Osteoblast (primary cell): ENCODE measurements at regions not wholly inside any gene's neighbourhood (a gene's known extent, or its start where the extent isn't known, plus 50 kb on each side); places are given as distances from the start of the nearest gene placed in this dataset.

ENCODE experiments used
- DNase-seq: peaks from one replicate; pipeline ENCODE4 v3.0.0; 2011; ENCODE audit warnings: low spot score, mixed read lengths; ENCODE audit not compliant: insufficient read length; ENCODE audit errors: missing footprints
- H2AFZ ChIP-seq: 2 replicates; pipeline ENCODE4 v1.6.0; 2011; ENCODE audit warnings: mild to moderate bottlenecking, low read length
- H3K27ac ChIP-seq: 2 replicates; pipeline ENCODE4 v1.5.1; 2011; ENCODE audit warnings: mild to moderate bottlenecking, low read depth, low read length, moderate library complexity
- H3K27me3 ChIP-seq: 2 replicates; pipeline ENCODE4 v1.6.0; 2012; ENCODE audit warnings: mild to moderate bottlenecking, control low read depth, inconsistent platforms, low read length, moderate library complexity; ENCODE audit not compliant: insufficient read depth
- H3K36me3 ChIP-seq: 2 replicates; pipeline ENCODE4 v1.5.1; 2011; ENCODE audit warnings: mild to moderate bottlenecking, low read length, control low read depth, moderate library complexity; ENCODE audit not compliant: insufficient read depth
- H3K4me1 ChIP-seq: 2 replicates; pipeline ENCODE4 v1.5.1; 2011; ENCODE audit warnings: mild to moderate bottlenecking, low read length, control low read depth, moderate library complexity; ENCODE audit not compliant: insufficient read depth
- H3K4me2 ChIP-seq: 2 replicates; pipeline ENCODE4 v1.6.0; 2011; ENCODE audit warnings: mild to moderate bottlenecking, low read length; ENCODE audit not compliant: insufficient read depth
- H3K4me3 ChIP-seq: fragments of 200-600 bp; sonication (generic); 3 replicates; pipeline ENCODE4 v1.5.1; 2012; ENCODE audit warnings: mild to moderate bottlenecking, low read length, inconsistent platforms; ENCODE audit not compliant: insufficient read depth
- H3K79me2 ChIP-seq: 2 replicates; pipeline ENCODE4 v1.6.0; 2012; ENCODE audit warnings: mild to moderate bottlenecking, low read length, control low read depth, inconsistent platforms; ENCODE audit not compliant: insufficient read depth
- H3K9me3 ChIP-seq: 2 replicates; pipeline ENCODE4 v1.5.1; 2011; ENCODE audit warnings: low read depth, low read length, control low read depth
- H4K20me1 ChIP-seq: 2 replicates; pipeline ENCODE4 v1.6.0; 2012; ENCODE audit warnings: mild to moderate bottlenecking, low read length, control low read depth; ENCODE audit not compliant: insufficient read depth
- TF ChIP-seq, protein P1 (sequence below): IDR thresholded peaks from 2 replicates; pipeline ENCODE4 v1.5.1; 2011; ENCODE audit warnings: mild to moderate bottlenecking, low read depth, low read length, moderate library complexity; ENCODE audit errors: extremely low read depth

- Histone ChIP-seq H3K4me3 (no peak overlapping the region), H3K27me3 (no peaks in the 10 kb centered on the region), H3K36me3 (no peaks in the 10 kb centered on the region), H3K27ac (no peak overlapping the region), H3K9me3 (peaks cover 3% of the 10 kb centered on the region), H3K79me2 (no peaks in the 10 kb centered on the region), H3K4me2 (no peak overlapping the region), H2AFZ (no peak overlapping the region), H4K20me1 (no peaks in the 10 kb centered on the region), H3K4me1 (no peaks in the 10 kb centered on the region)
- DNase-seq, result no peak
- TF ChIP-seq, protein P1, sequence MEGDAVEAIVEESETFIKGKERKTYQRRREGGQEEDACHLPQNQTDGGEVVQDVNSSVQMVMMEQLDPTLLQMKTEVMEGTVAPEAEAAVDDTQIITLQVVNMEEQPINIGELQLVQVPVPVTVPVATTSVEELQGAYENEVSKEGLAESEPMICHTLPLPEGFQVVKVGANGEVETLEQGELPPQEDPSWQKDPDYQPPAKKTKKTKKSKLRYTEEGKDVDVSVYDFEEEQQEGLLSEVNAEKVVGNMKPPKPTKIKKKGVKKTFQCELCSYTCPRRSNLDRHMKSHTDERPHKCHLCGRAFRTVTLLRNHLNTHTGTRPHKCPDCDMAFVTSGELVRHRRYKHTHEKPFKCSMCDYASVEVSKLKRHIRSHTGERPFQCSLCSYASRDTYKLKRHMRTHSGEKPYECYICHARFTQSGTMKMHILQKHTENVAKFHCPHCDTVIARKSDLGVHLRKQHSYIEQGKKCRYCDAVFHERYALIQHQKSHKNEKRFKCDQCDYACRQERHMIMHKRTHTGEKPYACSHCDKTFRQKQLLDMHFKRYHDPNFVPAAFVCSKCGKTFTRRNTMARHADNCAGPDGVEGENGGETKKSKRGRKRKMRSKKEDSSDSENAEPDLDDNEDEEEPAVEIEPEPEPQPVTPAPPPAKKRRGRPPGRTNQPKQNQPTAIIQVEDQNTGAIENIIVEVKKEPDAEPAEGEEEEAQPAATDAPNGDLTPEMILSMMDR, result no peak
Measured at GRCh38 chr5:4627131-4627530, 513.0 kb upstream of the ADAMTS16 start.

DNA sequence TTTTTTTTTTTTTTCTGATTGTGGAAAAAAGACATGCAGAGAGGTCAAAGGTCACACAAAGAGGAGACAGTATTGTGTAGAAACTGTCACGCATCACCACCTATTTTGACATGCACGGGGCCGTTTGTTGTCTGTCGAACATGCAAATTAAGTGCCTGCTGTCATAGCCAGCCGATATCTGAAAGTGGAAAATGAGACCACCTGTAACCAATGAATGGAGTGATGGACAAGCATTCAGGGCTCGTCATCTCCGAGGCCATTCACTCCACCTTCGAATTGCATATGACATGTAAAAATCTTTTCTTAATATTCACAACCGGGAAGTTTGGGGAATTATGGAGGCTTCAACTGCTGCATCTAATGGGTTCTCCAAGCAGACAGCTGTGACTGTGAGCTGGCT, 512.2 kb upstream of the ADAMTS16 start:
- Histone ChIP-seq H3K79me2 (no peaks in the 10 kb centered on the region), H3K27me3 (no peaks in the 10 kb centered on the region), H3K9me3 (peaks cover 3% of the 10 kb centered on the region), H2AFZ (no peak overlapping the region), H4K20me1 (no peaks in the 10 kb centered on the region), H3K36me3 (no peaks in the 10 kb centered on the region), H3K4me2 (no peak overlapping the region), H3K4me1 (no peaks in the 10 kb centered on the region), H3K4me3 (no peak overlapping the region), H3K27ac (no peak overlapping the region)
- no peak for DNase-seq
- TF ChIP-seq, protein P1, result no peak

DNA sequence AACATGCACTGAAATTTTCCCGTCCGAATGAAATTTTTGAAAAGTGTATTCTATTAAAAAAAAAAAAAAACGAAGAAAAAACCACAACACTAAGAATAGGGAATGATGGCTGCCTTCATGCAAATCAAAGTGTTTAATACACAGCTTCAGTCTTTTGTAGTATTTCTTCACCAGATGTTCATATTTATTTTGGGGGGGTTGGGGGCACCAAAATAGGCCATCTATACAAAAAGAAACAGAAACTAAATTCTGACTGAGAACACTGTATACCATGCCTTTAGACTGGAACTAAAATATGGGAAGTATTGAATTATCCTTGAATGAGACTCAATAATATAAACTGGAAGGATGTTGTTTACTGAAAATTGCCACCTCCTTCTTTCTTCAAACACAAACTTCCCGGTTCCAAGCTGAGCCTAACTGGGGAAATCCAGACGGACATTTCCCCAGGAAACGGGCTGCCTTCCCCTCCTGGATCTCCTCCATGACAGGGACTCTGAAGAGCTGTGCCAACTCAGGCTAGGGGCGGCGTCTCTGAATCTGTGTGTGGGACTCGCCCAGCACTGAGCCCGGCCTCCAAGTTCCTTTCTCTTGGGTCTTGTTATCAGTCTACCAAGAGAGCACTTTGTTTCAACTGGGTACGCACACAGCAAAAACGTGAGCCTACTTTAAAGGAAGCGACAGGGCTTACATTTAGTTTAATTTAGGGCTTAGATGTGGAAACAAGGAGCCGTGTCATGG, 511.3 kb upstream of the ADAMTS16 start:
- Histone ChIP-seq H2AFZ (no peak overlapping the region), H3K4me1 (no peaks in the 10 kb centered on the region), H3K36me3 (no peaks in the 10 kb centered on the region), H3K27ac (no peak overlapping the region), H3K27me3 (no peaks in the 10 kb centered on the region), H3K9me3 (peaks cover 3% of the 10 kb centered on the region), H3K79me2 (no peaks in the 10 kb centered on the region), H3K4me3 (no peak overlapping the region), H4K20me1 (no peaks in the 10 kb centered on the region), H3K4me2 (no peak overlapping the region)
- no peak for DNase-seq
- TF ChIP-seq, protein P1, result no peak

GRCh38 chr5:4630031-4630430, 510.1 kb upstream of the ADAMTS16 start:
- no peaks in the 10 kb centered on the region for H3K4me1 ChIP-seq
- no peaks in the 10 kb centered on the region for H3K79me2 ChIP-seq
- no peak overlapping the region for H2AFZ ChIP-seq
- H3K36me3 ChIP-seq, result no peaks in the 10 kb centered on the region
- peaks cover 3% of the 10 kb centered on the region for H3K9me3 ChIP-seq
- no peak for DNase-seq
- H3K27ac ChIP-seq, result no peak overlapping the region
- TF ChIP-seq, protein P1, result no peak
- H4K20me1 ChIP-seq, result no peaks in the 10 kb centered on the region
- H3K4me3 ChIP-seq, result no peak overlapping the region
- no peaks in the 10 kb centered on the region for H3K27me3 ChIP-seq
- H3K4me2 ChIP-seq, result no peak overlapping the region
